B cell (primary cell): ENCODE measurements at regions not wholly inside any gene's neighbourhood (a gene's known extent, or its start where the extent isn't known, plus 50 kb on each side); places are given as distances from the start of the nearest gene placed in this dataset.

Experiments
- ATAC-seq: fragments of 200-7000 bp; cut with Tn5 transposase; one replicate; pipeline ENCODE4 v1.10.0; 2021; ENCODE audit warnings: low read depth, mild to moderate bottlenecking, moderate number of reproducible peaks, moderate library complexity
- CTCF ChIA-PET: fragments of 350-600 bp; sonication (Branson Sonifier 250); formaldehyde crosslinking; loops from one replicate; lab custom pipeline; 2021; ENCODE audit warnings: antibody characterized with exemption, inconsistent platforms; lab: Charles Lee
- POLR2A ChIA-PET: fragments of 350-600 bp; sonication (Branson Sonifier 250); formaldehyde crosslinking; loops from one replicate; lab custom pipeline; 2021; ENCODE audit warnings: antibody characterized with exemption; lab: Charles Lee
- DNase-seq: peaks from one replicate; pipeline ENCODE4 v3.0.0; 2013
- H2AFZ ChIP-seq: 2 replicates; pipeline ENCODE4 v1.6.1; 2012; ENCODE audit warnings: mild to moderate bottlenecking, low read depth, low read length; ENCODE audit not compliant: insufficient read depth, poor library complexity, severe bottlenecking
- H3K27ac ChIP-seq, 2 donors: 1 replicate in 1 of 2; 2 replicates in 1 of 2; pipeline ENCODE4 v1.5.1; 2012 to 2013; ENCODE audit warnings: low read length in 2 of 2, mild to moderate bottlenecking in 2 of 2, moderate library complexity in 1 of 2
- H3K27me3 ChIP-seq, 4 experiments: fragments of 200-600 bp in 1 of 4; sonication (generic) in 1 of 4; replicated peaks in 1 of 4; 1 replicate in 2 of 4; 2 replicates in 2 of 4; pipeline versions ENCODE4 v1.6.1 to v1.7.0; 2013 to 2016; ENCODE audit warnings: low read length in 3 of 4, mild to moderate bottlenecking in 2 of 4, mixed read lengths in 1 of 4, moderate library complexity in 1 of 4; ENCODE audit not compliant: insufficient read depth in 4 of 4, control insufficient read depth in 3 of 4; ENCODE audit errors: control extremely low read depth in 1 of 4
- H3K36me3 ChIP-seq, 2 experiments: replicated peaks in 1 of 2; 1 replicate in 1 of 2; 2 replicates in 1 of 2; pipeline versions ENCODE4 v1.6.1 to v1.7.1; 2013; ENCODE audit warnings: low read length in 1 of 2; ENCODE audit not compliant: insufficient read depth in 2 of 2, control insufficient read depth in 1 of 2; ENCODE audit errors: control extremely low read depth in 1 of 2, extremely low read depth in 1 of 2
- H3K4me1 ChIP-seq, 2 donors: fragments of 200-600 bp in 1 of 2; sonication (generic) in 1 of 2; 1 replicate in 1 of 2; 2 replicates in 1 of 2; pipeline versions ENCODE4 v1.5.1 to v1.6.1; 2013 to 2017; ENCODE audit warnings: low read length in 2 of 2; ENCODE audit not compliant: control insufficient read depth in 2 of 2, insufficient read depth in 2 of 2
- H3K4me2 ChIP-seq: replicated peaks from 2 replicates; pipeline ENCODE3; 2012; ENCODE audit warnings: mild to moderate bottlenecking, low read depth, low read length; ENCODE audit not compliant: poor library complexity, severe bottlenecking
- H3K4me3 ChIP-seq, 5 experiments: fragments of 200-600 bp in 1 of 5; sonication (generic) in 1 of 5; 1 replicate in 3 of 5; 2 replicates in 2 of 5; pipeline versions ENCODE4 v1.5.1 to v1.7.0; 2011 to 2016; ENCODE audit warnings: low read length in 4 of 5, mild to moderate bottlenecking in 4 of 5, low read depth in 2 of 5, control low read depth in 1 of 5, moderate library complexity in 1 of 5; ENCODE audit not compliant: insufficient read depth in 1 of 5; ENCODE audit errors: control extremely low read depth in 1 of 5, extremely low read depth in 1 of 5
- H3K79me2 ChIP-seq: fragments of 200-600 bp; sonication (generic); one replicate; pipeline ENCODE4 v1.6.0; 2016; ENCODE audit warnings: low read length; ENCODE audit not compliant: control insufficient read depth, insufficient read depth
- H3K9ac ChIP-seq: fragments of 200-600 bp; sonication (generic); 2 replicates; pipeline ENCODE4 v1.6.1; 2017; ENCODE audit warnings: mild to moderate bottlenecking, low read length, moderate library complexity
- H3K9me3 ChIP-seq, 3 donors: one replicate each; pipeline versions ENCODE4 v1.6.1 to v1.7.1; 2013; ENCODE audit warnings: low read length in 2 of 3; ENCODE audit not compliant: control insufficient read depth in 2 of 3, insufficient read depth in 1 of 3; ENCODE audit errors: control extremely low read depth in 1 of 3
- H4K20me1 ChIP-seq: 2 replicates; pipeline ENCODE4 v1.6.0; 2012; ENCODE audit warnings: mild to moderate bottlenecking, low read length; ENCODE audit not compliant: insufficient read depth, control insufficient read depth, poor library complexity, severe bottlenecking
- H3K27ac Mint-ChIP-seq: one replicate; pipeline ENCODE4 v1.8.0; 2021; ENCODE audit warnings: mixed read lengths
- H3K27me3 Mint-ChIP-seq: one replicate; pipeline ENCODE4 v1.8.0; 2021; ENCODE audit warnings: mixed read lengths
- H3K4me1 Mint-ChIP-seq: one replicate; pipeline ENCODE4 v1.8.0; 2021; ENCODE audit warnings: mixed read lengths
- H3K4me3 Mint-ChIP-seq: one replicate; pipeline ENCODE4 v1.8.0; 2021; ENCODE audit warnings: mixed read lengths
- H3K9me3 Mint-ChIP-seq: one replicate; pipeline ENCODE4 v1.8.0; 2022; ENCODE audit warnings: mixed read lengths; ENCODE audit not compliant: insufficient read depth
- CTCF ChIP-seq: fragments of 200-600 bp; IDR thresholded peaks from one replicate; pipeline ENCODE4 v1.8.0; 2022; ENCODE audit warnings: antibody characterized with exemption, mild to moderate bottlenecking
- EZH2 ChIP-seq: IDR thresholded peaks from 2 replicates; pipeline ENCODE4 v1.6.1; 2012; ENCODE audit warnings: borderline replicate concordance, low read depth, mild to moderate bottlenecking, moderate library complexity, low read length; ENCODE audit not compliant: insufficient read depth, poor library complexity, severe bottlenecking
- WGBS: methylation state at CpG from one replicate; pipeline ENCODE4 v1.1.5; 2013; ENCODE audit warnings: missing lambda C conversion rate; ENCODE audit not compliant: insufficient coverage; 5-methylcytosine and 5-hydroxymethylcytosine counted together
- intact Hi-C: fragments of 100-400 bp; cut with micrococcal nuclease; formaldehyde crosslinking; loops from one replicate; pipeline ENCODE4 v1.10.0; 2022

GRCh38 chr13:68254151-68254550 is 1024.0 kb upstream of the PCDH9 start:
- no peak overlapping the region for H2AFZ ChIP-seq
- no peaks in the 10 kb centered on the region for H3K79me2 ChIP-seq
- ChIA-PET POLR2A (no interaction called here), CTCF (no interaction called here)
- no peaks in the 10 kb centered on the region for H3K36me3 ChIP-seq
- no peak for DNase-seq
- H3K27me3 ChIP-seq, result no peaks in the 10 kb centered on the region
- Mint-ChIP-seq H3K27ac (no peak overlapping the region), H3K4me3 (no peak overlapping the region), H3K4me1 (no peaks in the 10 kb centered on the region), H3K9me3 (peaks cover 4% of the 10 kb centered on the region), H3K27me3 (no peaks in the 10 kb centered on the region)
- H3K9me3 ChIP-seq, result peaks cover 0 to 7% (median 0%) of the 10 kb centered on the region in 3 donors
- no peak for ATAC-seq
- TF ChIP-seq CTCF (no peak), EZH2 (no peak)
- intact Hi-C loops, result no loop called here
- H3K4me2 ChIP-seq, result no peak overlapping the region
- WGBS, result 60% methylated on average over 2 of the region's 4 CpGs
- no peak overlapping the region for H3K4me3 ChIP-seq
- H3K27ac ChIP-seq, result no peak overlapping the region
- H3K4me1 ChIP-seq, result no peaks in the 10 kb centered on the region
- no peak overlapping the region for H3K9ac ChIP-seq
- no peaks in the 10 kb centered on the region for H4K20me1 ChIP-seq

DNA sequence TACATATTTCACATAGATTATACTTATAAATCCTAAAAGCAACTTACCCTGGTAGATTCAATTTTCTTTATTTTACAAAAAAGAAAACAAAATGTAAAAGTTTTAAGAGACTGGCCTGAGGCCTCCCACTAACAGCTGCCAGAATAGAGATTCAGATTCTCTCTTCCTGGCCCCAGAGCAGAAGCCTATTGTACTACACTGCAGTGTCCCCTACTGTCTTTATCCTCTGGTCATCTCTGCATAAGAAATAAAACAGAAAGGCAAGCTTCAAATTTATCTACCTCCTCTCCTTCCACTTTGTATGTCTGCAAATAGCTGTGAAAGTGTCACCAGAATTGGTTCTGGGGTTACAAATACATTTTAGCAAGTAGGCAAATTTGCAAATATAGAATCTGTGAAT is 1004.1 kb upstream of the PCDH9 start:
- Mint-ChIP-seq H3K4me1 (no peaks in the 10 kb centered on the region), H3K27me3 (no peaks in the 10 kb centered on the region), H3K9me3 (peaks cover 4% of the 10 kb centered on the region), H3K27ac (no peak overlapping the region), H3K4me3 (no peak overlapping the region)
- no peaks in the 10 kb centered on the region for H3K36me3 ChIP-seq
- no peaks in the 10 kb centered on the region for H3K9me3 ChIP-seq
- H3K4me2 ChIP-seq, result no peak overlapping the region
- no peaks in the 10 kb centered on the region for H3K79me2 ChIP-seq
- H3K9ac ChIP-seq, result no peak overlapping the region
- intact Hi-C loops, result no loop called here
- DNase-seq, result no peak
- no peak for TF ChIP-seq CTCF
- POLR2A ChIA-PET, result no interaction called here
- CTCF ChIA-PET, result no interaction called here
- ATAC-seq, result no peak
- no peaks in the 10 kb centered on the region for H3K4me1 ChIP-seq
- H3K27me3 ChIP-seq, result no peaks in the 10 kb centered on the region
- H2AFZ ChIP-seq, result no peak overlapping the region
- no peak overlapping the region for H3K27ac ChIP-seq
- no peak overlapping the region for H3K4me3 ChIP-seq
- no peaks in the 10 kb centered on the region for H4K20me1 ChIP-seq
